ENCODE measurements at regions not wholly inside any gene's neighbourhood (a gene's known extent, or its start where the extent isn't known, plus 50 kb on each side); places are given as distances from the start of the nearest gene placed in this dataset.

- TF ChIP-seq CTCF (IDR thresholded peaks at IDR 0.05) (no peak), POLR2A (IDR thresholded peaks at IDR 0.05) (no peak), POLR2AphosphoS5 (IDR thresholded peaks at IDR 0.05; ENCODE audit: insufficient read depth in 1 of 2, low read depth in 1 of 2) (no peak)
Measured at GRCh38 chr22:27510024-27510423, 291.5 kb downstream of the MN1 start.

Data from vagina (tissue), 2 donors.